Body of pancreas (tissue), 4 donors: ENCODE measurements at regions not wholly inside any gene's neighbourhood (a gene's known extent, or its start where the extent isn't known, plus 50 kb on each side); places are given as distances from the start of the nearest gene placed in this dataset.

Experiments used
- ATAC-seq: fragments of 150-250 bp; one replicate; pipeline ENCODE4 v1.9.1; 2016
- DNase-seq, 4 donors: peaks; one replicate each; pipeline ENCODE4 v3.0.0-alpha.2; 2019
- H3K27ac ChIP-seq, 4 donors: fragments of 200-600 bp; sonication (generic); 1 replicate in 3 of 4; 2 replicates in 1 of 4; pipeline versions ENCODE4 v1.5.1 to v1.6.1; 2016 to 2019; ENCODE audit warnings: mild to moderate bottlenecking in 1 of 4, mixed read lengths in 1 of 4, moderate library complexity in 1 of 4
- H3K27me3 ChIP-seq, 2 donors: fragments of 200-600 bp; sonication (generic); one replicate each; pipeline ENCODE4 v1.6.0; 2016; ENCODE audit warnings: mild to moderate bottlenecking in 1 of 2
- H3K36me3 ChIP-seq, 2 donors: fragments of 200-600 bp; sonication (generic); replicated peaks in 1 of 2; 2 replicates each; pipeline ENCODE4 v1.5.1; 2016; ENCODE audit warnings: low read depth in 2 of 2; ENCODE audit not compliant: insufficient read depth in 1 of 2
- H3K4me1 ChIP-seq: fragments of 200-600 bp; sonication (generic); one replicate; pipeline ENCODE4 v1.6.0; 2016
- H3K4me3 ChIP-seq, 2 donors: fragments of 200-600 bp; sonication (generic); 1 replicate in 1 of 2; 2 replicates in 1 of 2; pipeline ENCODE4 v1.5.1; 2016 to 2019
- H3K9me3 ChIP-seq, 3 donors: fragments of 200-600 bp; sonication (generic); 1 replicate in 2 of 3; 2 replicates in 1 of 3; pipeline ENCODE4 v1.5.1; 2016
- CTCF ChIP-seq, 7 experiments: fragments of 450-650 bp in 4 of 7; fragments of 200-600 bp in 3 of 7; sonication (generic) in 3 of 7; IDR thresholded peaks; one replicate each; pipeline ENCODE4 v1.5.1; 2016 to 2019; ENCODE audit warnings: antibody characterized with exemption in 7 of 7
- POLR2A ChIP-seq, 3 donors: fragments of 450-650 bp; IDR thresholded peaks; one replicate each; pipeline ENCODE4 v1.6.1; 2016; ENCODE audit warnings: antibody characterized with exemption in 3 of 3, mild to moderate bottlenecking in 2 of 3
- WGBS, 2 donors: methylation state at CpG; one replicate each; pipeline ENCODE4 v1.1.5; 2017; 5-methylcytosine and 5-hydroxymethylcytosine counted together
- intact Hi-C: fragments of 100-400 bp; cut with DNase I; formaldehyde crosslinking; loops from one replicate; pipeline ENCODE4 v1.15.1; 2023

- no peak for TF ChIP-seq CTCF (IDR thresholded peaks at IDR 0.05)
- TF ChIP-seq POLR2A (IDR thresholded peaks at IDR 0.05) = no peak
- H3K4me3 ChIP-seq = no peak overlapping the region
- WGBS, 2 donors = 79 to 93% methylated on average over 3 to 5 of the region's 5 CpGs
- H3K4me1 ChIP-seq = peaks cover 19% of the 10 kb centered on the region
- intact Hi-C loops = no loop called here
- no peak overlapping the region for H3K27ac ChIP-seq
- DNase-seq (peak in 3 of 4 donors; percentile 48 to 70 (median 70)), ATAC-seq (peak; percentile 31)
- H3K27me3 ChIP-seq = no peaks in the 10 kb centered on the region
- no peaks in the 10 kb centered on the region for H3K36me3 ChIP-seq
- H3K9me3 ChIP-seq = no peaks in the 10 kb centered on the region
Observed at GRCh38 chr1:201673915-201674314, 135.0 kb downstream of the NAV1 start.

DNA sequence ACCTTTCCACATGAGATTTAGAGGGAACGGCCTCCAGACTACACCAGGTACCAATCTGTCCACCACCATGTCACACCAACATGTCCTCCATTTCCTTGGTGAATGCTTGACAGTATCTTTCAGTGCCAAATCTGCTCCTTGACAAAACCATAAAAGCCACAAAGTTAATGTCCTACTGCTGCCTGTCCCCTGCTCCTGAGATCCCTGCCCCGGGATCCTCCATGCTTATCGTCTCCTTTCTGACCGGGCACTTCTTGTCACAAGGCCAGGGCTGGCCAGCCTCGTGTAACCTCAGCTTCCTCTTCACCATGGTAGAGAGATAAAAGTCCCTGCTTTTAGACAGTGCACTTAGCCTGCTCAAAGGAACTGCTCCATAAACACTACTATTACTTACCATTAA lies 136.2 kb downstream of the NAV1 start:
- Histone ChIP-seq H3K4me3 (no peak overlapping the region), H3K4me1 (peaks cover 19% of the 10 kb centered on the region), H3K36me3 (no peaks in the 10 kb centered on the region), H3K9me3 (no peaks in the 10 kb centered on the region), H3K27ac (no peak overlapping the region), H3K27me3 (no peaks in the 10 kb centered on the region)
- 59 to 62% methylated on average over 5 of the region's 5 CpGs for WGBS, 2 donors
- ATAC-seq (no peak), DNase-seq (peak in 2 of 4 donors; percentile 16 to 24)
- intact Hi-C loops = no loop called here
- no peak for TF ChIP-seq CTCF (IDR thresholded peaks at IDR 0.05)
- TF ChIP-seq POLR2A (IDR thresholded peaks at IDR 0.05) = no peak

- no peaks in the 10 kb centered on the region for H3K9me3 ChIP-seq
- no peaks in the 10 kb centered on the region for H3K36me3 ChIP-seq
- 24 to 25% methylated on average over 4 of the region's 4 CpGs for WGBS, 2 donors
- no peaks in the 10 kb centered on the region for H3K27me3 ChIP-seq
- H3K4me1 ChIP-seq = peaks cover 19% of the 10 kb centered on the region
- peak in 3 of 4 donors; percentile 45 to 57 (median 48) for DNase-seq
- TF ChIP-seq POLR2A (IDR thresholded peaks at IDR 0.05) (no peak), CTCF (IDR thresholded peaks at IDR 0.05) (no peak)
- no peak for ATAC-seq
- no peak overlapping the region for H3K4me3 ChIP-seq
- intact Hi-C loops = no loop called here
- peak overlapping the region in 3 of 4 donors; percentile 2 to 45 (median 32) for H3K27ac ChIP-seq
Observed at GRCh38 chr1:201676197-201676596, 137.3 kb downstream of the NAV1 start.

- peak overlapping the region in 2 of 4 donors; percentile 32 to 45 for H3K27ac ChIP-seq
- no peak overlapping the region for H3K4me3 ChIP-seq
- ATAC-seq (no peak), DNase-seq (no peak)
- TF ChIP-seq POLR2A (IDR thresholded peaks at IDR 0.05) (no peak), CTCF (IDR thresholded peaks at IDR 0.05) (no peak)
- H3K9me3 ChIP-seq = no peaks in the 10 kb centered on the region
- 79 to 91% methylated on average over 4 of the region's 4 CpGs for WGBS, 2 donors
- no peaks in the 10 kb centered on the region for H3K27me3 ChIP-seq
- peaks cover 19% of the 10 kb centered on the region for H3K4me1 ChIP-seq
- intact Hi-C loops = no loop called here
- H3K36me3 ChIP-seq = no peaks in the 10 kb centered on the region
Observed at GRCh38 chr1:201676641-201677040, 137.7 kb downstream of the NAV1 start.

DNA sequence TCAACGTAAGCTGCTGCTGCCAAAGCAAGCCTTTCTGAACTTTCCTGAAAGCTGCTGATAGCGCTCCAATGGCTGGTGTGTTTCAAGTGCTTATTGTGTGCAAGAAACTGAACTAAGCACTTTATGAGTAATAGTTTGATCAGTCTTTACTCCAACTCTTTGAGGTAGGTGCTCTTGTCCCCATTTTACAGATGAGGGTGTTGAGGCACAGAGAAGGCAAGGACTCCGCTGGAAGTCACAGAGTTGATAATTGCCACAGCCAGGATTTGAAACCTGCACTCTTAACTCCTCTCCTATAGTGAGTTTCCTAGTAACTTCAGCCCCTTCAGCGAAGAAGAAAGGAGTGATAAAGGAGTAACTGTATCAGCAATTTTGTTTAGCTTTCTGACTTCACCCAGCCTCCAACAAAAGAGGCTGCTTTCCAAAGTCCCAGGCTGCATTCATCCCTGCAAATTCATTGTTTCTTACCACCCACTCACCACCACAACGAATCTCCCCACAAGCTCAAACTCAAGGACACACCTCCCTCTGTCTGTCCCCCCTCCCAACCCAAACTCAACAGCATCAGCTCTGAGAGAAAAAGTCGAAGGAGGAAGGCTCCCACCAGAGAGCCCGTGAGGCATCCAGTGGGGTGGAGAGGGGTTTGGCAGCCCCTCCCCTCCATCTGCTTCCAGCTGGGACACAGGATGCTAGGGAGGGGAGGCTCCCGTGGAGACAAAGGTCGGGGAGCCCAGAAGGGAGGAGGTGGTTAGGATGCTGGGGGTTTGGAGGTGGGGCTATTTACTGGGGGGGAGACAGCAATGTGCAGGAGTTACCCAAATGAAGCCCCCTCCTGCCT lies 139.6 kb downstream of the NAV1 start:
- Histone ChIP-seq H3K36me3 (no peaks in the 10 kb centered on the region), H3K4me1 (peaks cover 18% of the 10 kb centered on the region), H3K4me3 (no peak overlapping the region), H3K27me3 (no peaks in the 10 kb centered on the region), H3K9me3 (no peaks in the 10 kb centered on the region), H3K27ac (no peak overlapping the region)
- WGBS, 2 donors = 53 to 59% methylated on average over 9 of the region's 9 CpGs
- intact Hi-C loops = no loop called here
- DNase-seq = no peak
- ATAC-seq = no peak
- TF ChIP-seq POLR2A (IDR thresholded peaks at IDR 0.05) (no peak), CTCF (IDR thresholded peaks at IDR 0.05) (no peak)
